ENCODE measurements at regions not wholly inside any gene's neighbourhood (a gene's known extent, or its start where the extent isn't known, plus 50 kb on each side); places are given as distances from the start of the nearest gene placed in this dataset.

DNA sequence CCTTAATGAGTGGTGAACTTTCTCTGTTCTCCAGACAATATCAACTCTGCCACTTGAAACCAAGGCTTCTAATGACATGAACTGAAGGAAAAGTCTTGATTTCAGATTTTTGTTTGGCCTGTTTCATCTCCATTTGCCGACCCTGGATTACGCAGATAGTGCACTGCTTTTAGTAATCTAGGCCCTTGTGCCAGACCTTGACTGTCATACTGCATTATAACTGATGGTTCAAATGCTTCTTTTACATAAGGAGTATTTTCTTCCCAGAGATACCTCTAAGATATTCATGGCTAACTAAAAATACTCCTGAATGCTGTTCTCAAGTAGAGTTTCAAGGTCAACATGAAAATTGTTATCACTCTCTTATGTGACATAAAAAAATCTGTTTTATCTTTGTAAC lies 238.7 kb upstream of the SEMA6A start:
- TF ChIP-seq ZNF274 (IDR thresholded peaks at IDR 0.05; ENCODE audit: low read depth, low read length) (no peak), YY1 (IDR thresholded peaks at IDR 0.05; ENCODE audit: insufficient read depth, insufficient read length) (no peak)

Data from NT2/D1 (cell line).